ENCODE measurements at regions not wholly inside any gene's neighbourhood (a gene's known extent, or its start where the extent isn't known, plus 50 kb on each side); places are given as distances from the start of the nearest gene placed in this dataset.
"Not testable (repeated sequence)": the region's sequence is repeated elsewhere in the genome, so short reads cannot be mapped to it uniquely, and the experiment has no call there.

DNA sequence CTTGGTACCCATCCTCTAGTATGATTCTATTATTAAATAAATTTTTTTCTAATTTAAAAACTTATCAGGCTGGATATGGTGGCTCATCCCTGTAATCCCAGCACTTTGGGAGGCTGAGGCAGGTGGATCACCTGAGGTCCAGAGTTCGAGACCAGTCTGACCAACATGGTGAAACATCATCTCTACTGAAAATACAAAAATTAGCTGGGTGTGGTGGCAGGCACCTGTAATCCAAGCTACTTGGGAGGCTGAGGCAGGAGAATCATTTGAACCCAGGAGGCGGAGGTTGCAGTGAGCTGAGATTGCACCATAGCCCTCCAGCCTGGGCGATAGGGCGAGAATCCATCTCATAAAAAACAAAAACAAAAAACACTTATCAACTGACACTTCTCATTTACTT is 639.0 kb downstream of the IRS1 start:
- TF ChIP-seq, protein P1, sequence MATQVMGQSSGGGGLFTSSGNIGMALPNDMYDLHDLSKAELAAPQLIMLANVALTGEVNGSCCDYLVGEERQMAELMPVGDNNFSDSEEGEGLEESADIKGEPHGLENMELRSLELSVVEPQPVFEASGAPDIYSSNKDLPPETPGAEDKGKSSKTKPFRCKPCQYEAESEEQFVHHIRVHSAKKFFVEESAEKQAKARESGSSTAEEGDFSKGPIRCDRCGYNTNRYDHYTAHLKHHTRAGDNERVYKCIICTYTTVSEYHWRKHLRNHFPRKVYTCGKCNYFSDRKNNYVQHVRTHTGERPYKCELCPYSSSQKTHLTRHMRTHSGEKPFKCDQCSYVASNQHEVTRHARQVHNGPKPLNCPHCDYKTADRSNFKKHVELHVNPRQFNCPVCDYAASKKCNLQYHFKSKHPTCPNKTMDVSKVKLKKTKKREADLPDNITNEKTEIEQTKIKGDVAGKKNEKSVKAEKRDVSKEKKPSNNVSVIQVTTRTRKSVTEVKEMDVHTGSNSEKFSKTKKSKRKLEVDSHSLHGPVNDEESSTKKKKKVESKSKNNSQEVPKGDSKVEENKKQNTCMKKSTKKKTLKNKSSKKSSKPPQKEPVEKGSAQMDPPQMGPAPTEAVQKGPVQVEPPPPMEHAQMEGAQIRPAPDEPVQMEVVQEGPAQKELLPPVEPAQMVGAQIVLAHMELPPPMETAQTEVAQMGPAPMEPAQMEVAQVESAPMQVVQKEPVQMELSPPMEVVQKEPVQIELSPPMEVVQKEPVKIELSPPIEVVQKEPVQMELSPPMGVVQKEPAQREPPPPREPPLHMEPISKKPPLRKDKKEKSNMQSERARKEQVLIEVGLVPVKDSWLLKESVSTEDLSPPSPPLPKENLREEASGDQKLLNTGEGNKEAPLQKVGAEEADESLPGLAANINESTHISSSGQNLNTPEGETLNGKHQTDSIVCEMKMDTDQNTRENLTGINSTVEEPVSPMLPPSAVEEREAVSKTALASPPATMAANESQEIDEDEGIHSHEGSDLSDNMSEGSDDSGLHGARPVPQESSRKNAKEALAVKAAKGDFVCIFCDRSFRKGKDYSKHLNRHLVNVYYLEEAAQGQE (tag by site-specific recombination; IDR thresholded peaks at IDR 0.05): not testable (repeated sequence)
- TF ChIP-seq GLI4 (tag by site-specific recombination; IDR thresholded peaks at IDR 0.05); HOXD13 (CRISPR knock-in tag; IDR thresholded peaks at IDR 0.05; ENCODE audit: borderline replicate concordance); ZNF707 (tag by site-specific recombination; IDR thresholded peaks at IDR 0.05); ZNF624 (tag by site-specific recombination; IDR thresholded peaks at IDR 0.05): not testable (repeated sequence)
- TF ChIP-seq, protein P2, sequence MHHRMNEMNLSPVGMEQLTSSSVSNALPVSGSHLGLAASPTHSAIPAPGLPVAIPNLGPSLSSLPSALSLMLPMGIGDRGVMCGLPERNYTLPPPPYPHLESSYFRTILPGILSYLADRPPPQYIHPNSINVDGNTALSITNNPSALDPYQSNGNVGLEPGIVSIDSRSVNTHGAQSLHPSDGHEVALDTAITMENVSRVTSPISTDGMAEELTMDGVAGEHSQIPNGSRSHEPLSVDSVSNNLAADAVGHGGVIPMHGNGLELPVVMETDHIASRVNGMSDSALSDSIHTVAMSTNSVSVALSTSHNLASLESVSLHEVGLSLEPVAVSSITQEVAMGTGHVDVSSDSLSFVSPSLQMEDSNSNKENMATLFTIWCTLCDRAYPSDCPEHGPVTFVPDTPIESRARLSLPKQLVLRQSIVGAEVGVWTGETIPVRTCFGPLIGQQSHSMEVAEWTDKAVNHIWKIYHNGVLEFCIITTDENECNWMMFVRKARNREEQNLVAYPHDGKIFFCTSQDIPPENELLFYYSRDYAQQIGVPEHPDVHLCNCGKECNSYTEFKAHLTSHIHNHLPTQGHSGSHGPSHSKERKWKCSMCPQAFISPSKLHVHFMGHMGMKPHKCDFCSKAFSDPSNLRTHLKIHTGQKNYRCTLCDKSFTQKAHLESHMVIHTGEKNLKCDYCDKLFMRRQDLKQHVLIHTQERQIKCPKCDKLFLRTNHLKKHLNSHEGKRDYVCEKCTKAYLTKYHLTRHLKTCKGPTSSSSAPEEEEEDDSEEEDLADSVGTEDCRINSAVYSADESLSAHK (tag by site-specific recombination; IDR thresholded peaks at IDR 0.05): not testable (repeated sequence)
